ENCODE measurements at regions not wholly inside any gene's neighbourhood (a gene's known extent, or its start where the extent isn't known, plus 50 kb on each side); places are given as distances from the start of the nearest gene placed in this dataset.

GRCh38 chr11:43578346-43579170 lies 102.0 kb upstream of the HSD17B12 start:
- no peak for DNase-seq (ENCODE audit: low spot score, unreplicated experiment)
- Mint-ChIP-seq H3K4me3 (ENCODE audit: low read depth) (peak overlapping the region; percentile 74), H3K36me3 (ENCODE audit: insufficient read depth) (no peaks in the 10 kb centered on the region), H3K27ac (no peak overlapping the region), H3K4me1 (ENCODE audit: low read depth) (peaks cover 14% of the 10 kb centered on the region), H3K27me3 (peaks cover 97% of the 10 kb centered on the region), H3K9me3 (ENCODE audit: low read depth) (no peaks in the 10 kb centered on the region)
- no peak for TF ChIP-seq CTCF (IDR thresholded peaks at IDR 0.05; ENCODE audit: unreplicated experiment)

GRCh38 chr11:43579171-43579918 lies 101.2 kb upstream of the HSD17B12 start:
- peak; percentile 52 for TF ChIP-seq CTCF (IDR thresholded peaks at IDR 0.05; ENCODE audit: unreplicated experiment)
- Mint-ChIP-seq H3K9me3 (ENCODE audit: low read depth) (no peaks in the 10 kb centered on the region), H3K27me3 (peaks cover 97% of the 10 kb centered on the region), H3K27ac (no peak overlapping the region), H3K36me3 (ENCODE audit: insufficient read depth) (no peaks in the 10 kb centered on the region), H3K4me1 (ENCODE audit: low read depth) (peaks cover 14% of the 10 kb centered on the region), H3K4me3 (ENCODE audit: low read depth) (peak overlapping the region; percentile 74)
- DNase-seq (ENCODE audit: low spot score, unreplicated experiment): no peak

GRCh38 chr11:43579919-43580276 lies 100.6 kb upstream of the HSD17B12 start:
- Mint-ChIP-seq H3K27me3 (peaks cover 97% of the 10 kb centered on the region), H3K4me3 (ENCODE audit: low read depth) (peak overlapping the region; percentile 74), H3K9me3 (ENCODE audit: low read depth) (no peaks in the 10 kb centered on the region), H3K4me1 (ENCODE audit: low read depth) (peaks cover 13% of the 10 kb centered on the region), H3K36me3 (ENCODE audit: insufficient read depth) (no peaks in the 10 kb centered on the region), H3K27ac (no peak overlapping the region)
- TF ChIP-seq CTCF (IDR thresholded peaks at IDR 0.05; ENCODE audit: unreplicated experiment): no peak
- DNase-seq (ENCODE audit: low spot score, unreplicated experiment): no peak

GRCh38 chr11:43580735-43581369 lies 99.7 kb upstream of the HSD17B12 start:
- Mint-ChIP-seq H3K9me3 (ENCODE audit: low read depth) (no peaks in the 10 kb centered on the region), H3K4me3 (ENCODE audit: low read depth) (peak overlapping the region; percentile 70), H3K36me3 (ENCODE audit: insufficient read depth) (no peaks in the 10 kb centered on the region), H3K27ac (no peak overlapping the region), H3K4me1 (ENCODE audit: low read depth) (peaks cover 9% of the 10 kb centered on the region), H3K27me3 (peaks cover 97% of the 10 kb centered on the region)
- no peak for TF ChIP-seq CTCF (IDR thresholded peaks at IDR 0.05; ENCODE audit: unreplicated experiment)
- DNase-seq (ENCODE audit: low spot score, unreplicated experiment): no peak

GRCh38 chr11:43581370-43582023 lies 99.0 kb upstream of the HSD17B12 start:
- no peak for DNase-seq (ENCODE audit: low spot score, unreplicated experiment)
- no peaks in the 10 kb centered on the region for H3K36me3 Mint-ChIP-seq (ENCODE audit: insufficient read depth)
- H3K27me3 Mint-ChIP-seq: peaks cover 97% of the 10 kb centered on the region
- H3K4me1 Mint-ChIP-seq (ENCODE audit: low read depth): peaks cover 8% of the 10 kb centered on the region
- no peak overlapping the region for H3K4me3 Mint-ChIP-seq (ENCODE audit: low read depth)
- H3K27ac Mint-ChIP-seq: no peak overlapping the region
- no peak for TF ChIP-seq CTCF (IDR thresholded peaks at IDR 0.05; ENCODE audit: unreplicated experiment)
- H3K9me3 Mint-ChIP-seq (ENCODE audit: low read depth): no peaks in the 10 kb centered on the region
